GM23338 (cell line): ENCODE measurements at regions not wholly inside any gene's neighbourhood (a gene's known extent, or its start where the extent isn't known, plus 50 kb on each side); places are given as distances from the start of the nearest gene placed in this dataset.

Experiments
- ATAC-seq: fragments of 200-7000 bp; cut with Tn5 transposase; 3 replicates; pipeline ENCODE4 v1.9.1; 2020
- DNase-seq: peaks from one replicate; pipeline ENCODE4 v3.0.0-alpha.2; 2015; ENCODE audit warnings: low spot score
- H2AFZ ChIP-seq: fragments of 200-600 bp; sonication (generic); 2 replicates; pipeline ENCODE4 v1.8.0; 2016; ENCODE audit warnings: antibody characterized with exemption, mild to moderate bottlenecking, moderate library complexity
- H3F3A ChIP-seq: fragments of 200-600 bp; sonication (generic); replicated peaks from 2 replicates; pipeline ENCODE4 v1.8.0; 2017; ENCODE audit warnings: antibody characterized with exemption, mixed run types, low read depth
- H3K27ac ChIP-seq: fragments of 200-600 bp; sonication (generic); 2 replicates; pipeline ENCODE4 v1.6.1; 2016; ENCODE audit warnings: low read depth
- H3K27me3 ChIP-seq: fragments of 200-600 bp; sonication (generic); 2 replicates; pipeline ENCODE4 v1.8.0; 2016; ENCODE audit warnings: mild to moderate bottlenecking, mixed run types, moderate library complexity; ENCODE audit not compliant: insufficient read depth
- H3K36me3 ChIP-seq: fragments of 200-600 bp; sonication (generic); 2 replicates; pipeline ENCODE4 v1.8.0; 2016; ENCODE audit warnings: mild to moderate bottlenecking; ENCODE audit not compliant: insufficient read depth
- H3K4me1 ChIP-seq: fragments of 200-600 bp; sonication (generic); 2 replicates; pipeline ENCODE4 v1.8.0; 2016; ENCODE audit warnings: mild to moderate bottlenecking, moderate library complexity; ENCODE audit not compliant: insufficient read depth
- H3K4me2 ChIP-seq: fragments of 200-600 bp; sonication (generic); 2 replicates; pipeline ENCODE4 v1.7.1; 2017; ENCODE audit warnings: mixed run types
- H3K4me3 ChIP-seq: fragments of 200-600 bp; sonication (generic); 2 replicates; pipeline ENCODE4 v1.6.1; 2016; ENCODE audit warnings: mixed run types
- H3K79me2 ChIP-seq: fragments of 200-600 bp; sonication (generic); replicated peaks from 2 replicates; pipeline ENCODE4 v1.8.0; 2017; ENCODE audit warnings: mild to moderate bottlenecking; ENCODE audit not compliant: insufficient read depth
- H3K9me2 ChIP-seq: fragments of 200-600 bp; sonication (generic); 2 replicates; pipeline ENCODE4 v1.8.0; 2017; ENCODE audit not compliant: insufficient read depth
- H4K20me1 ChIP-seq: fragments of 200-600 bp; sonication (generic); replicated peaks from 2 replicates; pipeline ENCODE4 v1.8.0; 2017; ENCODE audit warnings: mild to moderate bottlenecking; ENCODE audit not compliant: insufficient read depth
- H3K27ac Mint-ChIP-seq: 2 replicates; pipeline ENCODE4 v1.8.0; 2020; ENCODE audit warnings: inconsistent platforms, mild to moderate bottlenecking, moderate library complexity, mixed read lengths
- H3K27me3 Mint-ChIP-seq: 3 replicates; pipeline ENCODE4 v1.8.0; 2022; ENCODE audit warnings: low read depth, mild to moderate bottlenecking, moderate library complexity, mixed read lengths, inconsistent platforms; ENCODE audit not compliant: insufficient read depth, poor library complexity
- H3K36me3 Mint-ChIP-seq: 3 replicates; pipeline ENCODE4 v1.8.0; 2021; ENCODE audit warnings: low read depth, mild to moderate bottlenecking, inconsistent platforms, moderate library complexity, mixed read lengths
- H3K4me1 Mint-ChIP-seq: 3 replicates; pipeline ENCODE4 v1.8.0; 2020; ENCODE audit warnings: mild to moderate bottlenecking, inconsistent platforms, mixed read lengths
- H3K4me3 Mint-ChIP-seq: 3 replicates; pipeline ENCODE4 v1.8.0; 2021; ENCODE audit warnings: moderate library complexity, mild to moderate bottlenecking, inconsistent platforms, mixed read lengths
- H3K9me3 Mint-ChIP-seq: 3 replicates; pipeline ENCODE4 v1.8.0; 2020; ENCODE audit warnings: moderate library complexity, mild to moderate bottlenecking, inconsistent platforms, mixed read lengths
- CREB1 ChIP-seq: fragments of 250-450 bp; sonication (Bioruptor Pico); IDR thresholded peaks from 2 replicates; pipeline ENCODE4 v1.5.0; 2020; ENCODE audit warnings: low read depth, mild to moderate bottlenecking, moderate library complexity
- CTCF ChIP-seq, 2 experiments: fragments of 200-600 bp in 1 of 2; sonication (generic) in 1 of 2; conservative IDR thresholded peaks; 2 replicates each; pipeline versions ENCODE4 v1.5.1 to v1.6.1; 2016 to 2017; ENCODE audit warnings: antibody characterized with exemption in 2 of 2, low read depth in 2 of 2, mild to moderate bottlenecking in 2 of 2, moderate library complexity in 1 of 2
- EZH2 ChIP-seq: fragments of 200-600 bp; sonication (generic); IDR thresholded peaks from one replicate; pipeline ENCODE4 v1.8.0; 2017; ENCODE audit warnings: antibody characterized with exemption, mild to moderate bottlenecking, low read depth; ENCODE audit not compliant: unreplicated experiment
- EZH2phosphoT487 ChIP-seq: fragments of 200-600 bp; sonication (generic); IDR thresholded peaks from one replicate; pipeline ENCODE4 v1.8.1; 2018; ENCODE audit warnings: antibody characterized with exemption; ENCODE audit not compliant: unreplicated experiment
- JUNB ChIP-seq: IDR thresholded peaks from one replicate; pipeline ENCODE4 v1.6.1; 2016; ENCODE audit warnings: antibody characterized with exemption; ENCODE audit not compliant: unreplicated experiment
- POLR2AphosphoS5 ChIP-seq: IDR thresholded peaks from 2 replicates; pipeline ENCODE4 v1.6.1; 2016; ENCODE audit warnings: antibody characterized with exemption, low read depth
- STAT1 ChIP-seq: IDR thresholded peaks from one replicate; pipeline ENCODE4 v1.6.1; 2016; ENCODE audit warnings: antibody characterized with exemption; ENCODE audit not compliant: unreplicated experiment
- ZNF331 ChIP-seq: fragments of 250-450 bp; sonication (Bioruptor Pico); IDR thresholded peaks from 2 replicates; pipeline ENCODE4 v1.5.0; 2020; ENCODE audit warnings: low read depth, mild to moderate bottlenecking, moderate library complexity
- ZNF462 ChIP-seq: fragments of 250-450 bp; sonication (Bioruptor Pico); IDR thresholded peaks from 2 replicates; pipeline ENCODE4 v1.5.0; 2020; ENCODE audit warnings: mild to moderate bottlenecking, moderate library complexity

DNA sequence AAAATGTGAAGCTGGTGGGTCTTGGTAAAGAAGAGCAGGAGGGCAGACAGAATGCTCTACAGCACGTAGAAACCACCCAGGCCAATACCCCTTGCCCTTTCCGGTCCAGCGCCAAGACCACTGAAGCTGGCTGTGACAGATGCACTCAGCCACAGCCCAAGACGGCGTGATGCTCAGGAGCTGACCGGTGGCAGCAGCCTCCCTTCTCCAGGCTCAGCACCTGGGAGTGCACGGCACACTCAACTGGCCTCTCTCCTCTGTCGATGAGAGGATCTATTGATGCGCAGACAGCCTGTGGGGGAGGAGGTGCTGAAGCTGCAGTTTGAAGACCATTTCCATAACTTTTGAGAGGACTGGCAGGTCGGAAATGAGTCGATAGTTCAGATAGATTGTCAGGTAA is 141.0 kb upstream of the MYT1L start (continued):
- no peak for TF ChIP-seq JUNB
- no peak for TF ChIP-seq CTCF (conservative IDR thresholded peaks at IDR 0.05; ENCODE audit: low read depth in 2 of 2)
- no peak for TF ChIP-seq CREB1 (CRISPR knock-in tag)
- TF ChIP-seq EZH2phosphoT487 = no peak
- TF ChIP-seq ZNF331 (CRISPR knock-in tag) = no peak
- no peak for TF ChIP-seq STAT1

DNA sequence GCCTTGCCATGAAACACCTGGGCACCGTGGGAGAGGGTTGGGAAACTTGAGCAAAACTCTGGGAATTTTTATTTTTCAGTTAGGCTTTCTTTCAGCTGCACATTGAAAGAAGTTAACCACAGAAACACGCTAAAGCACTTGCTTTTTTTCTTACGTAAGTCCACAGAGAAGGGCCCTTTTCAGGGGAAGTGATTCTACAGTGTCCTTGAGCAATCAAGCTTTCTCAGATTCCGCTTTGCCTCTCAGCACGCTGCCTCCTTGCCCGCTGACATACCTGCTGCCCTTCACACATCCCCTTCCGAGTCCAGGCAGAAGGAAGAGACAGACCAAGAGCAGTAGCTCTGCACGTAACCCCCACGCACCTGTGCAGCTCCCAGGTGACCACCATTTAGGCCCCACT is 135.5 kb upstream of the MYT1L start:
- ATAC-seq (no peak), DNase-seq (no peak)
- no peaks in the 10 kb centered on the region for H3K4me1 ChIP-seq
- no peaks in the 10 kb centered on the region; the same call in 1 of the 2 replicates for H3K9me2 ChIP-seq
- H3K4me3 Mint-ChIP-seq = no peak overlapping the region
- no peak overlapping the region for H3K27ac Mint-ChIP-seq
- no peak overlapping the region for H3K4me2 ChIP-seq
- no peaks in the 10 kb centered on the region for H3K9me3 Mint-ChIP-seq
- no peak overlapping the region for H2AFZ ChIP-seq
- H3K27me3 Mint-ChIP-seq = peaks cover 3% of the 10 kb centered on the region
- no peaks in the 10 kb centered on the region for H3K36me3 Mint-ChIP-seq
- no peaks in the 10 kb centered on the region for H3K4me1 Mint-ChIP-seq
- no peaks in the 10 kb centered on the region for H3K27me3 ChIP-seq
- no peaks in the 10 kb centered on the region for H3K36me3 ChIP-seq
- H4K20me1 ChIP-seq = no peaks in the 10 kb centered on the region
- TF ChIP-seq EZH2 = no peak
- no peak overlapping the region for H3K27ac ChIP-seq
- no peaks in the 10 kb centered on the region for H3K79me2 ChIP-seq
- H3F3A ChIP-seq = no peaks in the 10 kb centered on the region
- no peak overlapping the region for H3K4me3 ChIP-seq

- H3K27ac Mint-ChIP-seq = no peak overlapping the region
- no peaks in the 10 kb centered on the region for H3F3A ChIP-seq
- H4K20me1 ChIP-seq = no peaks in the 10 kb centered on the region
- no peaks in the 10 kb centered on the region for H3K79me2 ChIP-seq
- H3K36me3 Mint-ChIP-seq = no peaks in the 10 kb centered on the region
- no peaks in the 10 kb centered on the region for H3K36me3 ChIP-seq
- no peaks in the 10 kb centered on the region for H3K4me1 ChIP-seq
- H3K9me2 ChIP-seq = 0 out of 2 replicates have a peak, but pooled peaks cover 3% of the 10 kb centered on the region
- peaks cover 3% of the 10 kb centered on the region for H3K27me3 Mint-ChIP-seq
- no peaks in the 10 kb centered on the region for H3K27me3 ChIP-seq
- no peak for DNase-seq
- no peak overlapping the region for H3K4me3 ChIP-seq
- peaks cover 11% of the 10 kb centered on the region for H3K4me1 Mint-ChIP-seq
- H2AFZ ChIP-seq = no peak overlapping the region
- H3K9me3 Mint-ChIP-seq = no peaks in the 10 kb centered on the region
- H3K4me2 ChIP-seq = no peak overlapping the region
- H3K4me3 Mint-ChIP-seq = no peak overlapping the region
- no peak overlapping the region for H3K27ac ChIP-seq
- ATAC-seq = no peak
- TF ChIP-seq CREB1 (CRISPR knock-in tag) (no peak), JUNB (no peak), ZNF462 (CRISPR knock-in tag) (no peak), POLR2AphosphoS5 (no peak), EZH2phosphoT487 (no peak)
These were observed 133.6 kb upstream of the MYT1L start for GRCh38 chr2:2464643-2465042.
